Stimulated activated naive B cell treated with anti-CD40 and anti-IgM and Interleukin-4, amounts not matched to agents 10 μg/mL and 1 μg/mL and 100 μg/mL, for 72 hours (primary cell): ENCODE measurements at regions not wholly inside any gene's neighbourhood (a gene's known extent, or its start where the extent isn't known, plus 50 kb on each side); places are given as distances from the start of the nearest gene placed in this dataset.
"Not testable (repeated sequence)": the region's sequence is repeated elsewhere in the genome, so short reads cannot be mapped to it uniquely, and the experiment has no call there.

ENCODE experiments used
- ATAC-seq, 2 donors: fragments of 150-1000 bp; cut with Tn5 transposase; replicated peaks; 2 replicates each; pipeline ENCODE4 v1.10.0; 2021; ENCODE audit warnings: moderate library complexity in 1 of 2
- DNase-seq: peaks from one replicate; pipeline ENCODE4 v3.0.0; 2021
- H3K27ac Mint-ChIP-seq: one replicate; pipeline ENCODE4 v1.8.0; 2022; ENCODE audit warnings: mild to moderate bottlenecking, mixed read lengths
- H3K27me3 Mint-ChIP-seq, 2 donors: one replicate each; pipeline ENCODE4 v1.8.0; 2022; ENCODE audit warnings: mixed read lengths in 2 of 2
- H3K36me3 Mint-ChIP-seq, 2 donors: one replicate each; pipeline ENCODE4 v1.8.0; 2022; ENCODE audit warnings: mixed read lengths in 2 of 2, mild to moderate bottlenecking in 1 of 2
- H3K4me1 Mint-ChIP-seq, 2 donors: one replicate each; pipeline ENCODE4 v1.8.0; 2022; ENCODE audit warnings: mixed read lengths in 2 of 2, mild to moderate bottlenecking in 1 of 2
- H3K4me3 Mint-ChIP-seq, 2 donors: one replicate each; pipeline ENCODE4 v1.8.0; 2022; ENCODE audit warnings: mild to moderate bottlenecking in 2 of 2, mixed read lengths in 2 of 2, moderate library complexity in 1 of 2
- H3K9me3 Mint-ChIP-seq, 2 donors: one replicate each; pipeline ENCODE4 v1.8.0; 2022; ENCODE audit warnings: mixed read lengths in 2 of 2, mild to moderate bottlenecking in 1 of 2

DNA sequence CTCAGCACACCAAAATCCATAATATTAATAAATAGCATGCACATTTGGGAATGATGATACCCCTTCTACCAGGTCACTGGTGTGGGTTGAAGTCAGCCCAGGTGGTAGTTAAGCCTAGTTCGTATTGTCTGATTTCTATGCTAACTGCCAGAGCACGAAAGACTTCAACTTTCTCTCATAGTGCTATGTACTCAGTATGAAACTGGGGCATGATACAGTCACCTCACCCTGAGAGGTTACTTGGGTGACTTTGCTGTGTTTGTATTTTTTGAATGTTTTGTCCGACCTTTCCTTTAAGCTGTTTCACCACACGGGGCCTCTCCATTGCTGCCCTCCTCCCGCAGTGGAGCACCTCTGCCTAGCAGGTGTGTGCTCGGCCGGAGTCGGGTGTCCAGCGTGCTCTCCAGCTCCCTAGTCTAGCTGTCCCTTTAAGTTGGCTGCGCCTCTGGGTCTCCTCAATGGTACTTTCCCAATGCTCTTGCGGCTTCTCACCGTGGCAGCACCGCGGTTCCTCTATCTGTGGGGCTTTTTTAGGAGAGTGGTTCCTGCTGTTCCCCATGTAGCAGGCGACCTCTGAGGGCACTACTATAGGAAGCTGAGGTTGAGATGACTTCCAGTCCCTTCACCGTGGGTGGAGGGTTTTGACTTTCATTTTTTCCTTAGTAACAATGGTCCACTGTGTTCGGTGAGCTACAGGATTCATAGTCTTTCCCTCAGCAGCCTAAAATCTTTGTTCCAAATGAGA is 524.0 kb upstream of the PFKP start:
- ATAC-seq (no peak), DNase-seq (no peak)
- no peak overlapping the region for H3K4me3 Mint-ChIP-seq
- H3K9me3 Mint-ChIP-seq, result peaks cover 2 to 4% of the 10 kb centered on the region in 2 donors
- no peaks in the 10 kb centered on the region for H3K36me3 Mint-ChIP-seq
- no peak overlapping the region for H3K27ac Mint-ChIP-seq
- H3K27me3 Mint-ChIP-seq, result peaks cover 10 to 11% of the 10 kb centered on the region in 2 donors
- H3K4me1 Mint-ChIP-seq, result no peaks in the 10 kb centered on the region

DNA sequence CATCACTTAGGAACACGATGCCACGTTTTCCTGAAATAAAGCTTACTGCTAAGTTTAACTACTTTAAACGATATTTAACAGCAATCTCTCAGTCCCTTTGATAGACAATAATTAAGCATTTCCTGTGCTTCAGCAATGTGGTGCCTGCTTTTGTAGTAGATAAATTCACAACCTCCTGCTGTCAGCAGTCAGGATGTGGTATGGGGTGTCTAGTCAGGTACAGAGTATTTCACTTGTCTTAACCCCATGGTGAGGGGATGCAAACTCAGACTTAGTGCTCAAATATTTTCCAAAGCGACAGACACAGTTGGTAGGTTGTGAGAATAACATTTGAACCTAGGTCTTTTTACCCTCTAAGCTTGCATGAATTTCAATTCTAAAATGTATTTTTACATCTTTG is 526.2 kb upstream of the PFKP start:
- no peak for ATAC-seq
- H3K4me3 Mint-ChIP-seq, result no peak overlapping the region
- peaks cover 2 to 4% of the 10 kb centered on the region in 2 donors for H3K9me3 Mint-ChIP-seq

GRCh38 chr10:2529945-2530344 is 537.4 kb upstream of the PFKP start:
- Mint-ChIP-seq H3K36me3 (no peaks in the 10 kb centered on the region), H3K27me3 (no peaks in the 10 kb centered on the region), H3K4me1 (no peaks in the 10 kb centered on the region), H3K27ac (no peak overlapping the region), H3K9me3 (no peaks in the 10 kb centered on the region), H3K4me3 (no peak overlapping the region)
- DNase-seq, result no peak
- no peak for ATAC-seq

More for the DNA sequence above, 526.2 kb upstream of the PFKP start:
- Mint-ChIP-seq H3K27ac (no peak overlapping the region), H3K27me3 (peaks cover 10 to 11% of the 10 kb centered on the region in 2 donors), H3K36me3 (no peaks in the 10 kb centered on the region), H3K4me1 (no peaks in the 10 kb centered on the region)
- DNase-seq, result no peak

DNA sequence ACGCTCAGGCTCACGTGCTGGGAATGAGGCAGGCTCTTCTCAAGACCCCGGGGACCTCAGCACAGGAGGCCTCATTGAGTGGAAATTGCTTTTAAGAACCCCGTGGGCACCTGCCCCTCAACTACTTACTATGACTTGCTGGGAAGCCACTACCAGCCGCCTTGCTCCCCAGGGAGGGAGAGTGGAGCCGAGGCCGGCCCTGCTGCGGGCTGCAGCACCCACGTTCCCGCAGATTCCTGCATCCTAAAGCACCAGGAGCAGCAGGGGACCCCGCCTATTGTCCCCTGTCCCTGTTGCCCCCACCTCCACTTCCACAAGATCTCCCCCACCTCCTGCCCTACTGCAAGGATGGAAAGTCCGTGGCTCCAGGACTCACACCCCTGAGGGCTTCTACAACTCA is 541.6 kb upstream of the PFKP start:
- Mint-ChIP-seq H3K36me3 (no peaks in the 10 kb centered on the region), H3K27me3 (no peaks in the 10 kb centered on the region), H3K4me3 (no peak overlapping the region), H3K27ac (no peak overlapping the region), H3K9me3 (peaks cover 0 to 3% of the 10 kb centered on the region in 2 donors), H3K4me1 (no peaks in the 10 kb centered on the region)
- ATAC-seq (no peak), DNase-seq (no peak)

- H3K9me3 Mint-ChIP-seq, result peaks cover 3 to 7% of the 10 kb centered on the region in 2 donors
- H3K4me1 Mint-ChIP-seq, result no peaks in the 10 kb centered on the region
- no peaks in the 10 kb centered on the region for H3K36me3 Mint-ChIP-seq
- DNase-seq (no peak), ATAC-seq (no peak)
- H3K4me3 Mint-ChIP-seq, result no peak overlapping the region
- H3K27me3 Mint-ChIP-seq, result peaks cover 0 to 3% of the 10 kb centered on the region in 2 donors
- H3K27ac Mint-ChIP-seq, result no peak overlapping the region
These were observed 548.2 kb upstream of the PFKP start for GRCh38 chr10:2519139-2519538.

- H3K4me1 Mint-ChIP-seq, result no peaks in the 10 kb centered on the region
- no peak for DNase-seq
- no peak overlapping the region for H3K4me3 Mint-ChIP-seq
These were observed 558.2 kb upstream of the PFKP start for GRCh38 chr10:2509081-2509531.

GRCh38 chr10:2501366-2501940 is 565.9 kb upstream of the PFKP start:
- DNase-seq, H3K36me3 Mint-ChIP-seq, H3K4me1 Mint-ChIP-seq, ATAC-seq: not testable (repeated sequence)
- H3K4me3 Mint-ChIP-seq, result peak overlapping the region; percentile 60 to 72
- peaks cover 19 to 24% of the 10 kb centered on the region in 2 donors for H3K27me3 Mint-ChIP-seq
- peaks cover 9 to 16% of the 10 kb centered on the region in 2 donors for H3K9me3 Mint-ChIP-seq
- peak overlapping the region; percentile 52 for H3K27ac Mint-ChIP-seq

More at GRCh38 chr10:2509081-2509531, 558.2 kb upstream of the PFKP start:
- no peak overlapping the region for H3K27ac Mint-ChIP-seq
- peaks cover 2 to 6% of the 10 kb centered on the region in 2 donors for H3K9me3 Mint-ChIP-seq
- H3K27me3 Mint-ChIP-seq, result peaks cover 0 to 5% of the 10 kb centered on the region in 2 donors
- no peaks in the 10 kb centered on the region for H3K36me3 Mint-ChIP-seq
- ATAC-seq, result no peak

DNA sequence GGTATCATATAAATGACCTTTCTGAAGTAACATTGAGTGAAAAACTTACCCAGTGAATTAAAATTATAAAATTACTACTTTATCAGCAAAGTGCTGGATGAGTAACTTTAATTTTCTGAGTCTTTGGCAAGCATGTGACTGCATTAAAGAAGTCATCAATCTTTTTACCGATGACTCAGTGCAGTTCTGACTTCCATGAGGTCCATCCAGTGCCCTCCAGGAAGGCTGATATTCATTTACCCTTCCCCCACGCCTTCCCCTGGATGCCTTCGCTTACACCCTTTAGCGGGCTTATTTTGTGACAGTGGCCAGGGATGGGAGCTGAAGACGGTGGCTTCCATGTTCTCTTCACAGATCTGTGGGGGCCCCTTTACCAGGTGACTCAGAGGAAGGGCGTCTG is 572.9 kb upstream of the PFKP start:
- ATAC-seq (no peak), DNase-seq (no peak)
- H3K27me3 Mint-ChIP-seq, result peaks cover 9 to 10% of the 10 kb centered on the region in 2 donors
- H3K36me3 Mint-ChIP-seq, result no peaks in the 10 kb centered on the region
- no peak overlapping the region for H3K27ac Mint-ChIP-seq
- no peak overlapping the region for H3K4me3 Mint-ChIP-seq
- peaks cover 3 to 4% of the 10 kb centered on the region in 2 donors for H3K9me3 Mint-ChIP-seq
- no peaks in the 10 kb centered on the region for H3K4me1 Mint-ChIP-seq

DNA sequence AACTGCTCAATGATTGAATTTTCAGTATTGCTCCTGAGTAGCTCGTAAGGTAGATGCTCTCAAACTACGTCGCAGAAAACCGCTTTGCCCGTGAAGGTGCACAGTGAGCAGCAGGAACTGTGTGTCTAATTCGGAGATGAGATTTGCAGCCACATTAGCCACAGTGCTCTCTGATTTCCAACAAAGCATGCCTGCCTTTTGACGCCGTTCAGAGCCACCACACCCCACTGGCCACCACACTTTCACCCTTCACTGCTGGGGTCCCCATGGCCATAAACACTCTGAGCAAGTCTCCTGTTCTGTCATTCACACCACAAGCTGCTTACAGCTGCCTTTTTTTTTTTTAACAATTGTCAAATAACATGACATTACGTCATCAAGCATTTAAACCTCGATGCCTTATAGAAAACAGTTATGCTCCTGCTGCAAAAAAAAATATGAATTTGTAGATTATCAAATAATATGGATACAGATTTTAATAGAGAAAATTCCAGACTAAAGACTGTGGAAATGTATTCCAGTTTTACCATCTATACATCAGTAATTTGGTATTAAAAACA is 578.8 kb upstream of the PFKP start:
- ATAC-seq, result no peak

GRCh38 chr10:2487921-2488320 is 579.4 kb upstream of the PFKP start:
- H3K27ac Mint-ChIP-seq, result no peak overlapping the region
- no peaks in the 10 kb centered on the region for H3K36me3 Mint-ChIP-seq
- H3K27me3 Mint-ChIP-seq, result peaks cover under 1 to 9% of the 10 kb centered on the region in 2 donors
- no peaks in the 10 kb centered on the region for H3K4me1 Mint-ChIP-seq
- no peaks in the 10 kb centered on the region for H3K9me3 Mint-ChIP-seq
- H3K4me3 Mint-ChIP-seq, result no peak overlapping the region
- DNase-seq (no peak), ATAC-seq (no peak)

More for the DNA sequence above, 578.8 kb upstream of the PFKP start:
- no peak for DNase-seq
- no peaks in the 10 kb centered on the region for H3K4me1 Mint-ChIP-seq
- no peaks in the 10 kb centered on the region for H3K36me3 Mint-ChIP-seq
- H3K27ac Mint-ChIP-seq, result no peak overlapping the region
- peaks cover 3% of the 10 kb centered on the region in 2 donors for H3K27me3 Mint-ChIP-seq
- no peaks in the 10 kb centered on the region for H3K9me3 Mint-ChIP-seq
- no peak overlapping the region for H3K4me3 Mint-ChIP-seq

DNA sequence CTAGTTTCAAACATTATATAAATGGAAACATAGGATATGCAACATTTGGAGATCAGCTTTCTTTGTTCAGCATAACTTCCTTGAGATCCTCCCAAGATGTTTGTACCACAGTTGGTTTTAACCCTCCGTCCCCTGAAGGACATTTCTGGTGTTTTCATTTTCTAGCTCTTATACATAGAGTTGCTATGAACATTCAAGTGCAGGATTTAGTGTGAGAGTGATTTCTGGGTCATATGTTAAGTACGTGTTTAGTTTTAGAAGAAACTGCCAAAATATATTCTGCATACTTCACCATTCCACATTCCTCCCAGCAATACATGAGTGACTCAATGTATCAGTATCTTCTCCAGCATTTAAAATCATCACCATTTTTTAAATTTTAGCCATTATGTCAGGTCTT is 588.7 kb upstream of the PFKP start:
- H3K9me3 Mint-ChIP-seq, result peaks cover 13 to 16% of the 10 kb centered on the region in 2 donors
- H3K4me1 Mint-ChIP-seq, result peaks cover 0 to 2% of the 10 kb centered on the region in 2 donors
- no peak overlapping the region for H3K4me3 Mint-ChIP-seq
- ATAC-seq, result no peak
- H3K36me3 Mint-ChIP-seq, result peaks cover 0 to 3% of the 10 kb centered on the region in 2 donors
- H3K27ac Mint-ChIP-seq, result no peak overlapping the region
- peaks cover 11 to 33% of the 10 kb centered on the region in 2 donors for H3K27me3 Mint-ChIP-seq
- DNase-seq, result no peak

- DNase-seq (no peak), ATAC-seq (no peak)
- Mint-ChIP-seq H3K27me3 (peaks cover 11 to 26% of the 10 kb centered on the region in 2 donors), H3K36me3 (peaks cover 0 to 3% of the 10 kb centered on the region in 2 donors), H3K4me3 (no peak overlapping the region), H3K4me1 (peaks cover 0 to 2% of the 10 kb centered on the region in 2 donors), H3K9me3 (peaks cover 19 to 20% of the 10 kb centered on the region in 2 donors), H3K27ac (no peak overlapping the region)
These were observed 590.4 kb upstream of the PFKP start for GRCh38 chr10:2476812-2477553.

- Mint-ChIP-seq H3K27me3 (peaks cover 8 to 22% of the 10 kb centered on the region in 2 donors), H3K9me3 (peaks cover 17% of the 10 kb centered on the region in 2 donors), H3K4me3 (no peak overlapping the region), H3K27ac (no peak overlapping the region), H3K36me3 (peaks cover 0 to 3% of the 10 kb centered on the region in 2 donors), H3K4me1 (peaks cover 0 to 2% of the 10 kb centered on the region in 2 donors)
- no peak for ATAC-seq
- DNase-seq, result no peak
These were observed 591.0 kb upstream of the PFKP start for GRCh38 chr10:2476218-2476811.

GRCh38 chr10:2475711-2476217 is 591.6 kb upstream of the PFKP start:
- Mint-ChIP-seq H3K4me3 (no peak overlapping the region), H3K4me1 (peaks cover 0 to 2% of the 10 kb centered on the region in 2 donors), H3K27me3 (peaks cover 2 to 17% of the 10 kb centered on the region in 2 donors), H3K36me3 (peaks cover 0 to 3% of the 10 kb centered on the region in 2 donors), H3K9me3 (peaks cover 14% of the 10 kb centered on the region in 2 donors), H3K27ac (no peak overlapping the region)
- no peak for ATAC-seq
- no peak for DNase-seq
